ENCODE measurements at regions not wholly inside any gene's neighbourhood (a gene's known extent, or its start where the extent isn't known, plus 50 kb on each side); places are given as distances from the start of the nearest gene placed in this dataset.

DNA sequence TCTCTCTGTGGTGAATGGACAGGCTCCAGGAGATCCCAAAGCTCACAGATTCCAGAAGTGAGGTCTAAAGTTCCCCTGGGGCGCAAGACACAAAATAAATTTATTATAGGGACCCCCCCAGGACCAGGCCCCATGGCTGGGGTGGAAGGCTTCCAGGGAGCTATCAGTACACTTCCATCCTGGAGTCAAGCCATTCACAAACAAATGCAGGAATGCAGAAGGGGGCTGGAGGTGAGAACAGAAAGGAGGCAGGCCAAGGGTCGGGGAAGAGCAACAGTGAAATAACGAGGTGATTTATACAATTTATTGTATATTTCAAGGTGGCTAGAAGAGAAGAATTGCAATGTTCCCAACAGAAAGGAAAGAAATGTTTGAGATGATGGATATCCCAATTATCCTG, 126.9 kb downstream of the LY86 start:
- Mint-ChIP-seq H3K36me3 (ENCODE audit: low read depth) (no peaks in the 10 kb centered on the region), H3K9me3 (no peaks in the 10 kb centered on the region), H3K27me3 (ENCODE audit: low read depth) (peaks cover 20% of the 10 kb centered on the region), H3K27ac (no peak overlapping the region), H3K4me1 (ENCODE audit: low read depth) (peaks cover 27% of the 10 kb centered on the region), H3K4me3 (ENCODE audit: low read depth) (no peak overlapping the region)
- intact Hi-C loops (cut with micrococcal nuclease): no loop called here
- no peak for DNase-seq (ENCODE audit: low spot score)

DNA sequence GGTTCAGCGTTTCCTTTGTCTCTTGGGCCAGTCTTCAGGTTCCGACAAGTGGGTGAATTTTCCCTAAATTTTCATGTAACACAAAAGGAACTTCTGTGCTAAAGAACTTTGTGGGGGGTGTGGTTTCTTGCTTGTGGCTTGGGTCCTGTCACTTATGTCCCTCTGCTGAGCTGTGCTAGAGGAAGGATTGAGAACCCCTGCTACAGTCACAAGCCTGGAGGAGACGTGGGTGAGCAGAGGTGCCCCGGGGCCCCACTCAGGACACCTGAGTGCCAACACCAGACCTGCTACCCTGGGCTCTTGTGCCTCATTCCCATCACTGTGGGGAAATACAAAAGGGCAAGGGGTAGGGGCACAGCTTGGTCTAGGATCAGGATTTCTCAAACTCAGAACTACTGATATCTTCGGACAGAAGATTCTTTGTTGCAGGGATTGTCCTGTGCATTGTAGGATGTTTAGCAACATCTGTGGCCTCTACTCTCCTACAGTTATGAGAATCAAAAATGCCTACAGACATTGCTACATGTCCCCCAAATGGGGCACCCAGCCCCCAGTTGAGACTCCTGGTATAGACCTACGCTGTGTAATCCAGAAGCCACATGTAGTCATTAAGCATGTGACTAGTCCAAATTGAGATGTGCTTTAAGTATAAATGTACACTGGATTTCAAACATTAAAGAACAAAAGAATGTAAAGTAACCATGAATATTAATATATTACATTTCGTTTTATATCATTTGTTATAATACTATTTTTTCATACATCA, 128.7 kb downstream of the LY86 start:
- Mint-ChIP-seq H3K9me3 (no peaks in the 10 kb centered on the region), H3K36me3 (ENCODE audit: low read depth) (no peaks in the 10 kb centered on the region), H3K27me3 (ENCODE audit: low read depth) (peaks cover 25% of the 10 kb centered on the region), H3K27ac (no peak overlapping the region), H3K4me3 (ENCODE audit: low read depth) (no peak overlapping the region), H3K4me1 (ENCODE audit: low read depth) (peaks cover 20% of the 10 kb centered on the region)
- DNase-seq (ENCODE audit: low spot score): no peak
- intact Hi-C loops (cut with micrococcal nuclease): no loop called here

DNA sequence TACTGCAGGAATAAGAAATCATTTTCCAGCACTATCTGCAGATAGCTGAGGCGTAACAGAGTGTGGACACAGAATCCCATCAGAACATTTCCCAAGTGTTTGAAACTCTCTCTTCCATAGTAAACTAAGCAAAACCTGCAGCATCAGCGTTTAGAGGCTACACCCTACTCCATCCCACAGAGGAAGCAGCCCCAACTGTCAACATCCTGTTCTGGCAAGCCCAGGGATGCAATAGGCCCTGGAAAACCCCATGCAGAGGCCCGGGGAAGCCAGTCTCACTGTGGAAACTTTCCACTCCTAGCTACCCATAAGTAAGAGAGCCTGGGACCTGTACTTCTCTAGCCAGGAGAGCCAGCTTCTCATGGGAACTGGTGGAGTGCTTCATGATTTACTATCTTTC, 129.4 kb downstream of the LY86 start:
- Mint-ChIP-seq H3K4me1 (ENCODE audit: low read depth) (peaks cover 12% of the 10 kb centered on the region), H3K27me3 (ENCODE audit: low read depth) (peaks cover 22% of the 10 kb centered on the region), H3K4me3 (ENCODE audit: low read depth) (no peak overlapping the region), H3K27ac (no peak overlapping the region), H3K36me3 (ENCODE audit: low read depth) (no peaks in the 10 kb centered on the region), H3K9me3 (no peaks in the 10 kb centered on the region)
- DNase-seq (ENCODE audit: low spot score): no peak
- intact Hi-C loops (cut with micrococcal nuclease): no loop called here

DNA sequence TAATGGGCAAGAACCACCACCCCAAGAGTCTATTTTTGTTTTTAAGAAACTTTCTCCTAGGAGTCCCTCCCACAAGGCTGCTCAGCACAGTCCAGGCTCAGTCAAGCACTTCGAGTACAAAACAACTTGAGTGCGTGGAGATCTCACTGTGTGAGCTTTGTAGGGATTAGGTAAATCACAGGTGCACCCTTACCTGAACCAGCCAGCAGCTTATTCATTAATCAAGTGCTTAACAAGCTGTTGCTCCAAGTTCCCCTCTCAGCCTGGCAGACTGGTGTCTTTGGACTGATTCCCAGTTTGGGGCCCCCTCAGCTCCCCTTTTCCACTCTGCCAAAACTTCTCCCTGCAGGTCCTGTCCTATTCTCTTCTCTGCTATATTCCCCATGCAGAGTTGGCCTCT, 133.1 kb downstream of the LY86 start:
- H3K4me3 Mint-ChIP-seq (ENCODE audit: low read depth): no peak overlapping the region
- intact Hi-C loops (cut with micrococcal nuclease): no loop called here
- peaks cover 29% of the 10 kb centered on the region for H3K27me3 Mint-ChIP-seq (ENCODE audit: low read depth)
- H3K36me3 Mint-ChIP-seq (ENCODE audit: low read depth): no peaks in the 10 kb centered on the region
- H3K27ac Mint-ChIP-seq: no peak overlapping the region
- H3K4me1 Mint-ChIP-seq (ENCODE audit: low read depth): peaks cover 14% of the 10 kb centered on the region
- no peaks in the 10 kb centered on the region for H3K9me3 Mint-ChIP-seq
- no peak for DNase-seq (ENCODE audit: low spot score)

DNA sequence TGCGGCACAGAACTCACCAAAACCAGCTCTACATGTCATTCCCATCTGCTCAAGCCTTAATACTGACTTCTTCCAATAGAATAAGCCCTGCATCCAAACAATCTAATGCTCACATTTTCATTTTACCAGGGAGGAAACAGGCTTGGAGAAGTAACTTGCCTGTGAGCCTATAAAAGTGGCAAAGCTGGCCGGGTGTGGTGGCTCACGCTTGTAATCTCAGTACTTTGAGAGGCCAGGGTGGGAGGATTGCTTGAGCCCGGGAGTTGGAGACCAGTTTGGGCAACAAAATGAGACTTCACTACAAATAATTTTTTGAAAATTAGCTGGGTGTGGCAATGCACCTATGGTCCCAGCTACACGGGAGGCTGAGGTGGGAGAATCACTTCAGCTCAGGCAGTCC, 133.7 kb downstream of the LY86 start:
- Mint-ChIP-seq H3K36me3 (ENCODE audit: low read depth) (no peaks in the 10 kb centered on the region), H3K4me1 (ENCODE audit: low read depth) (peaks cover 14% of the 10 kb centered on the region), H3K27me3 (ENCODE audit: low read depth) (peaks cover 29% of the 10 kb centered on the region), H3K4me3 (ENCODE audit: low read depth) (no peak overlapping the region), H3K9me3 (no peaks in the 10 kb centered on the region), H3K27ac (no peak overlapping the region)
- DNase-seq (ENCODE audit: low spot score): no peak
- intact Hi-C loops (cut with micrococcal nuclease): no loop called here

DNA sequence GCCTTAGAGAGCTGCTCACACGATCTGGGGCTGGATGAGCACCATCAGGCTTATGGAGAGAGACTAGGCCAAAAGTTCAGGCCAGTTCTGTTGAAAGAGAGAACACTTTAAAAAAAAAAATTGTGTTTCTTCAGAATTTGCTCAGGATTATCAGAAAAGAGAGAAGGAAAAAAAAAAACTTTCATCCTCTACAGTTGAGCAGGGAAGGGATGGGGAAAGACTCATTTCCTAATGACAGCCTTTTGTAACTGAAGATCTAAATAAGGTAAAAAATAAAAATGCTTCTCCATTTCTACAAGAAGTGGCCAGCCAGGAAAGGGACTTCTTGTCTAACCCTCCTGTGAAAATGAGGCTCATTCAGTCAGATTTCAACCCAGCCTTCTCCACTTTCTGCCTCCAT, 134.8 kb downstream of the LY86 start:
- no peak overlapping the region for H3K27ac Mint-ChIP-seq

DNA sequence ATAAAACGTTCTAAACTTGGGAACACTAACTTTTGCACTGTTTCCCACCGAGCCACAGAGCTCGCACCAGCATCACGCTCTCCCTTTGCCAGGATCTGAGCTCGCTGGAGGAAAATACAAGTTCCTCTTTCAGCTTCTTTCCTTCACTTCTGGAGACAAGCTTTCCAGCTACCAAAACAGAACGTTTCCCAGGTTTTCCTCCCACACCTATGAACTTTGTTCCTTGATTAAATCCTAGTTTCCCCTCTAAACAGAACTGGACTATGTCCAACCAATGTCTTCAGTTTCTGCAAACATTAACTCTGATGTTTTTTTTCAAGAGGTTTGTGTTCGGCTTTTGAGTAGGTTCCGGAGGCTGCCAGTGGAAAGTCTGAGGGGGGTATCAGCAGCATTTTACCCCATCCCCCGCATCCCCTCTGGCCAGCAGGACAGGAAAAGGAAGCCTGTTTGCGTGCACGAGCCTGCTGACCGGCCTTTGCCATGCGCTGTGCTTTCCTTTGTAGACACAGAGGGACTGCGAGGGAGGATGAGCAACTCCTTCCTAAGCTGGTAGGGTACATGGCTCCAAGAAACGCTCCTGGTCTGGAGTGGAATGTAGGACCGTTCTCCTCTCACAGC, 135.5 kb downstream of the LY86 start:
- intact Hi-C loops (cut with micrococcal nuclease): loop anchor here (2.0 kb wide), 1 partner anchor 515 kb away; no protein-coding TSS in a partner anchor
- Mint-ChIP-seq H3K4me1 (ENCODE audit: low read depth) (peaks cover 6% of the 10 kb centered on the region), H3K27ac (no peak overlapping the region), H3K36me3 (ENCODE audit: low read depth) (no peaks in the 10 kb centered on the region), H3K27me3 (ENCODE audit: low read depth) (peaks cover 27% of the 10 kb centered on the region), H3K9me3 (no peaks in the 10 kb centered on the region), H3K4me3 (ENCODE audit: low read depth) (no peak overlapping the region)
- DNase-seq (ENCODE audit: low spot score): no peak

More for the DNA sequence above, 134.8 kb downstream of the LY86 start:
- Mint-ChIP-seq H3K4me1 (ENCODE audit: low read depth) (peaks cover 8% of the 10 kb centered on the region), H3K27me3 (ENCODE audit: low read depth) (peaks cover 31% of the 10 kb centered on the region), H3K4me3 (ENCODE audit: low read depth) (no peak overlapping the region), H3K36me3 (ENCODE audit: low read depth) (no peaks in the 10 kb centered on the region), H3K9me3 (no peaks in the 10 kb centered on the region)
- no peak for DNase-seq (ENCODE audit: low spot score)
- intact Hi-C loops (cut with micrococcal nuclease): no loop called here

DNA sequence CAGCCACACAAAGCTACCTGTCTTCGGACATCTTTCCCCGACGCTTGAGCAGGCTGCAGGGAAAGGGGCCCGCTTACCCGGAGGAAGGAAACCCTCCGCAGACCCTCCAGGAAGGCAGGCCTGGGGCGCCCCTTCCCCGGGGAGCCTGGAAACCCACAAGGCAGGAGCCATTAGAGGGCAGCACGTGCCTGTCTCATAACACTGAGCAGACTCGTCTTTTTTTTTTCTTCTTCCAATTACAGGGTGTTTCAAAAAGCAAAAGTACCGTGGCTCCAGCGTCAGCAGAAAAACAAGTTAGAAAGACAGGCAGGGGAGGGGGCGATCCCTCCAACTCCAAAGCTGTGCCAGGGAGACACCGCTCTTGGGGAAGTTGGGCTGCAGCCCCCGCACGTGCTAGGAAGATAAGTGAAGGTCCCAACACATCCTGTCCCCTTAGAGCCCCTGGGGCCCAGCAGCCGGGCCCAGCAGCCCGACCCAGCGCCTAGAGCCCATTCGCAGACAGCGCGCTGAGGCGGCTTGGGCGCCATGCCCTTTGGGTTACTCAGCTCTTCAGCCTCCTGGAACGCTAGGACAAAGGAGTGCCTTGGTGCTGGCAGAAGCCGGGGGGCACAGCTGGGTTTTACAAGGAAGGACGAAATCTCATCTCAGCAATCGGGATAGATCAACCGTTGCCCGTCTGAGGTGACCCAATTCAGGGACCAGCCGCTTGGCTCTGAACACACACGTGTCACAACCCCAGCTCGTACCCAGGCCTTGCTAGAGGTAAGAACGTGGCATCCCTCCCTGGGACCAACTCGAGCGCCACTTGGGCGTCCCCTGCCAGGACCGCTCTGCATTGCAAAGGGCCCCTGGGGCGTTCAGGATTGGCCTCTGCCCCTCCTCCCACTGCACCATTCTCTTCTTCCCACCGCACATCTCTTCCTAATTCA, 136.3 kb downstream of the LY86 start:
- Mint-ChIP-seq H3K4me1 (ENCODE audit: low read depth) (peaks cover 6% of the 10 kb centered on the region), H3K36me3 (ENCODE audit: low read depth) (no peaks in the 10 kb centered on the region), H3K9me3 (no peaks in the 10 kb centered on the region), H3K27me3 (ENCODE audit: low read depth) (peaks cover 29% of the 10 kb centered on the region), H3K27ac (no peak overlapping the region), H3K4me3 (ENCODE audit: low read depth) (peak overlapping the region; percentile 19)
- DNase-seq (ENCODE audit: low spot score): peak; percentile 41
- intact Hi-C loops (cut with micrococcal nuclease): loop anchor here (2.0 kb wide), 1 partner anchor 514 kb away; no protein-coding TSS in a partner anchor

DNA sequence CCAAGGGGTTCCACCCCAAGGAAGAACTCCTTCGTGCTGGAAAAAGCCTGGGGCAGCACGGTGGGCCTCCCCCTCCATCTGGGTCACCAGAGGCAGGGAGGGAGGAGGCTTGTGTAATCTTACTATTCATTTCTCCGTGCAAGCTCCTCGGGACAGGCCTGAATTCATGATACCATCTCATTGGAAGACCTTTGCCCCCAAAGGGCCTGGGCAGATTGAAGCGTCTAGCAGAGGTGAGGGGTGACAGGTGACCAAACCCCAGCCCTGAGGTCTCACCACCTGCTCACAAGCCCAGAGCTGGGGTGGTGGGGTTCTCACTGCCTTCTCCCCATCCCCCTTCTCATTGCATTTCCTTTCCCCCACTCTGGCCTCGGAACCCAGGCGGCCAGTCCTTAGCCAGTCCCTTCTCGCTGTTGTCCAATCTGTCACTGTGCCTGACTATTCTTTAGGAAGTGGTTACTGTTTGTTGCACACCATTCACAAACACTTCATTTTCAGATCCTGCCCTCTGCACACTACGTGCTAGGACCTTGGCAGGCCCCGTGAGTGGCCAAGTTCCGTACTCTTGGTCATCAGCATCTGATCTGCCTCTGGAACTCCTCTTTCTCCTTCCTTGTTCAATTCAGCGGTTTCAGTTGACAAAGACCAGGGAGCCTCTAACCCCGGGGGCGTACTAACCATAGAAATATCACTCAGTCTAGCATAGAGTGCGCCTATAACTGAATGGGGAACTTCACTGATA, 137.1 kb downstream of the LY86 start:
- H3K4me1 Mint-ChIP-seq (ENCODE audit: low read depth): peaks cover 6% of the 10 kb centered on the region
- no peak overlapping the region for H3K4me3 Mint-ChIP-seq (ENCODE audit: low read depth)
- no peak for DNase-seq (ENCODE audit: low spot score)
- H3K9me3 Mint-ChIP-seq: no peaks in the 10 kb centered on the region
- no peaks in the 10 kb centered on the region for H3K36me3 Mint-ChIP-seq (ENCODE audit: low read depth)
- peaks cover 22% of the 10 kb centered on the region for H3K27me3 Mint-ChIP-seq (ENCODE audit: low read depth)
- intact Hi-C loops (cut with micrococcal nuclease): loop anchor here (2.0 kb wide), 1 partner anchor 513 kb away; no protein-coding TSS in a partner anchor
- H3K27ac Mint-ChIP-seq: no peak overlapping the region

DNA sequence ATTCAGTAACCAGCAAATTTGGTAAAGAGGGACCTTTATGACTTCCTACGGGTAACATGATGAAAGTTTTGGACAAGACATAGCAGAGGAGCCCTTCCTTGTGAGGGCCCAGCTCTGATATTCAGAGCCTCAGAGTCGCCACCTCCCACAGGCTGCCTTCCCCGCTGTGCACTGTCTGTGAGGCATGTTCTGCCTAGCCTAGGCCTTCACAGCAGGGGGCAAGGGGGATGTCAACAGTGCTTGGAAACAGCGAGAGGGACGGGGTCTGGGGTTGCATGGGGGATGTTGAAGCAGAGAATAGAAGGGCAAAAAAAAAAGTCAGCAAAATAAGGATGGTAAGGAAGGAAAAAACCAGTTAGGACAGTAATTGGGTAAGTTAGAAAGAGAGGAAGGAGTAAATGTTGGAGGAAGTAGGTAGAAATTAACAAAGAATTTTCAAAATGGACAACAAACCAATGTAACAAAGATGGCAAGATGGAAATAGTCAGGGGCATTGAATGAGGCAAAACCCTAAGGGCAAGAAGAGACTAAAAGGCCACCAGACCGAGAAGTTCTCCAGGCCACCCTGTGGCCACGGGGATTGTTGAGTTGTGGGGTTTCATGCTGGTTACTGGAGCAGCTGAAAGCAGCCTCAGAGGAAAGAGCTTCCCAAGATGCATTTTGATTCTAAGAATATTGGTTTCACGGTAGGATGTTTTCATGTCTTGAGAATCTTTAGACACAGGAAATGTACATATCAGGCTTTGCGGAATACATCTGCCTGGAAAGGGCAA, 139.8 kb downstream of the LY86 start:
- DNase-seq (ENCODE audit: low spot score): no peak
- no peak overlapping the region for H3K4me3 Mint-ChIP-seq (ENCODE audit: low read depth)
- no peaks in the 10 kb centered on the region for H3K9me3 Mint-ChIP-seq
- no peaks in the 10 kb centered on the region for H3K36me3 Mint-ChIP-seq (ENCODE audit: low read depth)
- intact Hi-C loops (cut with micrococcal nuclease): no loop called here
- H3K4me1 Mint-ChIP-seq (ENCODE audit: low read depth): peaks cover 6% of the 10 kb centered on the region
- peaks cover 27% of the 10 kb centered on the region for H3K27me3 Mint-ChIP-seq (ENCODE audit: low read depth)
- H3K27ac Mint-ChIP-seq: no peak overlapping the region

DNA sequence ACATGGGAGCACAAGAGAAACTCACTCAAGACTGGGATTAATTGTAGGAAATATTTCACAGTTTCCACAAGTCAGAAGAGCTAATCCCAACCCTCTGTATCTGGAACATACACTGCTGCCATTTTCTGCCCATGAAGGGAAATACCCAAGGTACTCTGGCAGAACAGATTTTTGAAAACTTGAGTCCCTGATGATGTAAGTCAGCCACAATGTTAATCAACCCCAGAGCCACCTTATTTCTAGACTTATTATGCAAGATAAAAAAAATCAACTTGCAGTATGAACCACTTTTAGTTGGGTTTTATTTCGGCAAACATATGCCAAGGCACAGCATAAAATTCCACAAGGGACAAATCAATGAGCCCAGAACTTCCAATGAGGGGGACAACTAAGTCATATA, 141.5 kb downstream of the LY86 start:
- Mint-ChIP-seq H3K4me1 (ENCODE audit: low read depth) (peaks cover 3% of the 10 kb centered on the region), H3K27ac (no peak overlapping the region), H3K36me3 (ENCODE audit: low read depth) (no peaks in the 10 kb centered on the region), H3K27me3 (ENCODE audit: low read depth) (peaks cover 34% of the 10 kb centered on the region), H3K9me3 (no peaks in the 10 kb centered on the region), H3K4me3 (ENCODE audit: low read depth) (no peak overlapping the region)
- intact Hi-C loops (cut with micrococcal nuclease): no loop called here
- DNase-seq (ENCODE audit: low spot score): no peak

DNA sequence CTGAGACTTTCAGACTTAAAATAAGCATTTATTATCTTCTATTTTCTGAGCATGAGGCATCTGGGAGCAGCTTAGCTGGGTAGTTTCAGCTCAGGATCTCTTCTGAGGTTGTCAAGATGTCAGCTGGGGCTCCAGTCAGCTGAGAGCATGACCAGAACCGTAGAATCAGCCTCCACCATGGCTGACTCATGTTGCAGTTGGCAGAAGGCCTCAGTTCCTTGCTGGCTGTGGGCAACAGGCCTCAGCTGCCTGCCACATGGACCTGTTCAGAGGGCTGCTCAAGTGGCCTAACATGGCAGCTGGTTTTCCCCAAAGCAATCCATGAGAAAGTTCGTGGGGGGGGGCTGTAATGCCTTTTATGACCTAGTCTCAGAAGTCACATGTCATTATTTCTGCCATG, 142.3 kb downstream of the LY86 start:
- no peak overlapping the region for H3K27ac Mint-ChIP-seq
- intact Hi-C loops (cut with micrococcal nuclease): no loop called here
- peaks cover 1% of the 10 kb centered on the region for H3K4me1 Mint-ChIP-seq (ENCODE audit: low read depth)
- H3K4me3 Mint-ChIP-seq (ENCODE audit: low read depth): no peak overlapping the region
- H3K36me3 Mint-ChIP-seq (ENCODE audit: low read depth): no peaks in the 10 kb centered on the region
- peaks cover 35% of the 10 kb centered on the region for H3K27me3 Mint-ChIP-seq (ENCODE audit: low read depth)
- no peak for DNase-seq (ENCODE audit: low spot score)
- no peaks in the 10 kb centered on the region for H3K9me3 Mint-ChIP-seq
